K562 (cell line): ENCODE measurements at regions not wholly inside any gene's neighbourhood (a gene's known extent, or its start where the extent isn't known, plus 50 kb on each side); places are given as distances from the start of the nearest gene placed in this dataset.

Experiments
- ATAC-seq: fragments of 200-7000 bp; cut with Tn5 transposase; 3 replicates; pipeline ENCODE4 v1.9.1; 2020; ENCODE audit warnings: moderate library complexity
- BruUV-seq: library from RNA; stranded (reverse); fragments of 400-500 nt; replicated peaks from 2 replicates; lab custom pipeline; 2021; lab: Mats Ljungman, UMichigan
- CTCF ChIA-PET: fragments of 300-600 bp; formaldehyde crosslinking; extraction: SDS; loops from one replicate; lab custom pipeline; 2021; ENCODE audit warnings: low intra/inter-chr PET ratio; lab: Yijun Ruan, JAX
- POLR2A ChIA-PET: fragments of 300-600, 350-650 bp; sonication (Branson Sonifier 250); formaldehyde crosslinking; extraction: SDS; loops from one replicate; lab custom pipeline; 2021; ENCODE audit warnings: antibody characterized with exemption, inconsistent platforms; lab: Yijun Ruan, JAX
- DNase-seq, 4 experiments: peaks; one replicate each; pipeline versions ENCODE4 v3.0.0 to v3.0.0-alpha.2; 2011 to 2018; ENCODE audit warnings: low spot score in 3 of 4, mixed read lengths in 3 of 4; ENCODE audit errors: extremely low read depth in 1 of 4
- FAIRE-seq: peaks from 2 replicates; lab custom pipeline; 2011; peaks lifted over from hg19 to GRCh38; lab: Jason Lieb, UNC
- H2AFZ ChIP-seq: 2 replicates; pipeline ENCODE4 v1.6.0; 2011; ENCODE audit warnings: low read depth, low read length, control low read depth, inconsistent platforms
- H3K27ac ChIP-seq: fragments of 200-600 bp; 3 replicates; pipeline ENCODE4 v1.8.0; 2011; ENCODE audit warnings: low read depth, mild to moderate bottlenecking, control low read depth, inconsistent platforms, low read length, moderate library complexity, mixed read lengths; ENCODE audit errors: extremely low read depth
- H3K27me3 ChIP-seq, 2 experiments: fragments of 300-600 bp in 1 of 2; 2 replicates in 1 of 2; 3 replicates in 1 of 2; pipeline versions ENCODE4 v1.6.0 to v1.8.0; 2011; ENCODE audit warnings: inconsistent platforms in 2 of 2, low read length in 2 of 2, mild to moderate bottlenecking in 1 of 2, mixed read lengths in 1 of 2, moderate library complexity in 1 of 2; ENCODE audit not compliant: control insufficient read depth in 2 of 2, insufficient read depth in 2 of 2
- H3K36me3 ChIP-seq: fragments of 300-600 bp; 3 replicates; pipeline ENCODE4 v1.8.0; 2011; ENCODE audit warnings: mild to moderate bottlenecking, low read length, inconsistent platforms; ENCODE audit not compliant: control insufficient read depth, insufficient read depth
- H3K4me1 ChIP-seq, 2 experiments: fragments of 200-600 bp in 1 of 2; replicated peaks in 1 of 2; 2 replicates in 1 of 2; 3 replicates in 1 of 2; pipeline versions ENCODE4 v1.5.1 to v1.8.0; 2011; ENCODE audit warnings: inconsistent platforms in 2 of 2, low read length in 2 of 2, mild to moderate bottlenecking in 1 of 2, mixed read lengths in 1 of 2, moderate library complexity in 1 of 2; ENCODE audit not compliant: control insufficient read depth in 2 of 2, insufficient read depth in 2 of 2
- H3K4me2 ChIP-seq: 2 replicates; pipeline ENCODE4 v1.6.1; 2011; ENCODE audit warnings: low read length, control low read depth, inconsistent platforms, mixed read lengths; ENCODE audit not compliant: insufficient read depth
- H3K4me3 ChIP-seq: fragments of 200-600 bp; sonication (generic), shearing (Covaris generic); 2 replicates; pipeline ENCODE4 v1.5.1; 2016; ENCODE audit warnings: control low read depth, inconsistent platforms
- H3K79me2 ChIP-seq: fragments of 200-600 bp; 3 replicates; pipeline ENCODE4 v1.8.0; 2011; ENCODE audit warnings: low read length, inconsistent platforms; ENCODE audit not compliant: control insufficient read depth, insufficient read depth
- H3K9ac ChIP-seq, 2 experiments: 2 replicates each; pipeline versions ENCODE4 v1.6.0 to v1.6.1; 2011; ENCODE audit warnings: low read depth in 2 of 2, low read length in 2 of 2, control low read depth in 1 of 2, inconsistent platforms in 1 of 2, mild to moderate bottlenecking in 1 of 2, mixed read lengths in 1 of 2; ENCODE audit not compliant: insufficient read depth in 1 of 2
- H3K9me1 ChIP-seq: one replicate; pipeline ENCODE4 v1.6.0; 2011; ENCODE audit warnings: inconsistent platforms, mild to moderate bottlenecking, low read length, moderate library complexity; ENCODE audit not compliant: control insufficient read depth, insufficient read depth
- H3K9me3 ChIP-seq: replicated peaks from 2 replicates; pipeline ENCODE4 v1.5.1; 2011; ENCODE audit warnings: low read depth, low read length, inconsistent platforms; ENCODE audit not compliant: control insufficient read depth, insufficient read depth
- H4K20me1 ChIP-seq: replicated peaks from 2 replicates; pipeline ENCODE4 v1.6.1; 2011; ENCODE audit warnings: low read length, inconsistent platforms, mixed read lengths; ENCODE audit not compliant: control insufficient read depth, insufficient read depth
- FOSL1 ChIP-seq: fragments of 200-800 bp; sonication (Bioruptor generic); conservative IDR thresholded peaks from 2 replicates; pipeline ENCODE4 v1.6.1; 2016; ENCODE audit warnings: missing genetic modification characterization, missing compliant biosample characterization
- HDGF ChIP-seq: fragments of 450-650 bp; IDR thresholded peaks from 2 replicates; pipeline ENCODE4 v1.6.1; 2016
- HNRNPLL ChIP-seq: fragments of 200-400 bp; formaldehyde crosslinking; IDR thresholded peaks from 2 replicates; pipeline ENCODE4 v1.6.1; 2017; ENCODE audit warnings: low read length, low read depth, mild to moderate bottlenecking; ENCODE audit not compliant: poor library complexity, severe bottlenecking
- IFI16 ChIP-seq: fragments of 250-450 bp; sonication (Bioruptor Pico); IDR thresholded peaks from 2 replicates; pipeline ENCODE4 v2.1.2; 2022; ENCODE audit warnings: mild to moderate bottlenecking, inconsistent platforms
- MECOM ChIP-seq: fragments of 250-450 bp; sonication (Bioruptor Pico); IDR thresholded peaks from 2 replicates; pipeline ENCODE4 v1.8.0; 2022; ENCODE audit warnings: inconsistent platforms
- NR4A1 ChIP-seq, 2 experiments: fragments of 250-450 bp in 1 of 2; fragments of 450-650 bp in 1 of 2; sonication (Bioruptor Pico) in 1 of 2; IDR thresholded peaks; 2 replicates each; pipeline versions ENCODE4 v1.4.0 to v1.6.1; 2016 to 2020; ENCODE audit warnings: mild to moderate bottlenecking in 2 of 2, missing compliant biosample characterization in 1 of 2, missing genetic modification characterization in 1 of 2, moderate library complexity in 1 of 2
- POLR2H ChIP-seq: IDR thresholded peaks from 2 replicates; pipeline ENCODE4 v1.6.1; 2016; ENCODE audit warnings: missing genetic modification characterization, low read depth, mild to moderate bottlenecking, control low read depth, missing compliant biosample characterization, moderate library complexity
- RAD51 ChIP-seq: fragments of 450-650 bp; IDR thresholded peaks from 2 replicates; pipeline ENCODE4 v1.7.1; 2016; ENCODE audit warnings: low read depth, mild to moderate bottlenecking, borderline replicate concordance
- RBBP5 ChIP-seq: fragments of 200-600 bp; sonication (generic); IDR thresholded peaks from 2 replicates; pipeline ENCODE4 v1.6.1; 2012; ENCODE audit warnings: borderline replicate concordance, mild to moderate bottlenecking, low read length, control low read depth, inconsistent platforms; ENCODE audit not compliant: insufficient read depth, poor library complexity, severe bottlenecking
- RBM22 ChIP-seq: fragments of 200-400 bp; formaldehyde crosslinking; IDR thresholded peaks from 2 replicates; pipeline ENCODE4 v1.6.1; 2018; ENCODE audit warnings: low read length, low read depth; ENCODE audit not compliant: poor library complexity, severe bottlenecking
- RBM25 ChIP-seq: fragments of 200-400 bp; formaldehyde crosslinking; IDR thresholded peaks from 2 replicates; pipeline ENCODE4 v1.6.1; 2018; ENCODE audit warnings: low read length, low read depth, moderate library complexity; ENCODE audit not compliant: severe bottlenecking
- SMARCE1 ChIP-seq: fragments of 450-650 bp; IDR thresholded peaks from 2 replicates; pipeline ENCODE4 v1.7.1; 2016; ENCODE audit warnings: mild to moderate bottlenecking
- SOX6 ChIP-seq: fragments of 450-650 bp; IDR thresholded peaks from 2 replicates; pipeline ENCODE4 v1.6.1; 2014; ENCODE audit warnings: mild to moderate bottlenecking
- SRSF9 ChIP-seq: fragments of 200-400 bp; formaldehyde crosslinking; IDR thresholded peaks from 2 replicates; pipeline ENCODE4 v1.6.1; 2017; ENCODE audit warnings: low read depth, low read length, borderline replicate concordance
- USF2 ChIP-seq: sonication (generic); formaldehyde crosslinking; IDR thresholded peaks from 2 replicates; pipeline ENCODE4 v1.5.0; 2020; ENCODE audit warnings: missing genetic modification reagents
- ZNF217 ChIP-seq: sonication (generic); formaldehyde crosslinking; IDR thresholded peaks from 2 replicates; pipeline ENCODE4 v1.8.0; 2022; ENCODE audit warnings: mild to moderate bottlenecking, missing genetic modification reagents
- ZNF232 ChIP-seq: sonication (generic); formaldehyde crosslinking; IDR thresholded peaks from 2 replicates; pipeline ENCODE4 v1.8.0; 2022; ENCODE audit warnings: mild to moderate bottlenecking, missing genetic modification reagents
- ZNF431 ChIP-seq: sonication (generic); formaldehyde crosslinking; IDR thresholded peaks from 2 replicates; pipeline ENCODE4 v1.8.0; 2022; ENCODE audit warnings: mild to moderate bottlenecking, missing genetic modification reagents
- ZNF699 ChIP-seq: fragments of 250-450 bp; sonication (Bioruptor Pico); IDR thresholded peaks from 2 replicates; pipeline ENCODE4 v1.8.0; 2021; ENCODE audit warnings: mild to moderate bottlenecking, moderate library complexity; ENCODE audit not compliant: insufficient replicate concordance
- WGBS: fragments of 100-300 bp; shearing (Covaris generic); methylation state at CpG from one replicate; pipeline ENCODE4 v1.1.6; 2016; ENCODE audit warnings: low coverage, mixed read lengths; ENCODE audit not compliant: insufficient coverage; ENCODE audit errors: missing lambda C conversion rate; 5-methylcytosine and 5-hydroxymethylcytosine counted together
- in situ Hi-C: fragments of 300-500 bp; cut with MboI; formaldehyde crosslinking; loops from 4 replicates; pipeline ENCODE4 v1.15.0; 2018; ENCODE audit warnings: inconsistent platforms, mixed read lengths
- intact Hi-C: fragments of 100-400 bp; cut with micrococcal nuclease; formaldehyde crosslinking; loops from 2 replicates; pipeline ENCODE4 v1.14.2; 2022

GRCh38 chr6:144737998-144738397 lies 452.9 kb downstream of the UTRN start (continued):
- TF ChIP-seq HNRNPLL: no peak
- no peak for TF ChIP-seq POLR2H (tag)
- no peak for TF ChIP-seq SRSF9
- no peak for TF ChIP-seq RBM22
- no peak for TF ChIP-seq ZNF232 (CRISPR knock-in tag)
- peak; percentile 45; the same call in 1 of the 2 replicates for TF ChIP-seq SOX6
- no peak for TF ChIP-seq SMARCE1
- TF ChIP-seq FOSL1 (tag): peak; percentile 85
- TF ChIP-seq MECOM (CRISPR knock-in tag): peak; percentile 66; the same call in 1 of the 2 replicates
- no peak for TF ChIP-seq USF2 (CRISPR knock-in tag)
- no peak for TF ChIP-seq RAD51
- TF ChIP-seq IFI16 (CRISPR knock-in tag): no peak

- H3K27ac ChIP-seq: no peak overlapping the region
- no peaks in the 10 kb centered on the region for H3K9me1 ChIP-seq
- POLR2A ChIA-PET: no interaction called here
- in situ Hi-C loops (no loop called here), intact Hi-C loops (no loop called here)
- no peaks in the 10 kb centered on the region for H3K9me3 ChIP-seq
- no peaks in the 10 kb centered on the region for H3K27me3 ChIP-seq
- DNase-seq (no peak), ATAC-seq (no peak), FAIRE-seq (no peak)
- H3K9ac ChIP-seq: no peak overlapping the region
- no peak overlapping the region for H3K4me3 ChIP-seq
- WGBS: 46% methylated on average over 1 of the region's 1 CpG
- H3K4me2 ChIP-seq: no peak overlapping the region
- H3K79me2 ChIP-seq: no peaks in the 10 kb centered on the region
- no peak overlapping the region for H2AFZ ChIP-seq
- no TSS peak for BruUV-seq
- H3K4me1 ChIP-seq: no peaks in the 10 kb centered on the region
- CTCF ChIA-PET: no interaction called here
- peak; percentile 90 for TF ChIP-seq RBM25
- TF ChIP-seq RBBP5: no peak
- TF ChIP-seq ZNF699 (CRISPR knock-in tag): no peak
- TF ChIP-seq ZNF431: no peak
- TF ChIP-seq ZNF217: no peak
- no peak for TF ChIP-seq HDGF
- TF ChIP-seq NR4A1 (CRISPR knock-in tag; IDR thresholded peaks at IDR 0.05): no peak
- TF ChIP-seq NR4A1 (tag; IDR thresholded peaks at IDR 0.05): no peak
- no peaks in the 10 kb centered on the region for H3K36me3 ChIP-seq
- no peaks in the 10 kb centered on the region; the same call in 1 of the 2 replicates for H4K20me1 ChIP-seq
Observed at GRCh38 chr6:144739873-144740272, 454.7 kb downstream of the UTRN start.
